Frontal cortex (tissue), 3 donors: ENCODE measurements at regions not wholly inside any gene's neighbourhood (a gene's known extent, or its start where the extent isn't known, plus 50 kb on each side); places are given as distances from the start of the nearest gene placed in this dataset.

Experiments
- DNase-seq, 2 donors: peaks; one replicate each; pipeline ENCODE4 v3.0.0; 2012; ENCODE audit warnings: low spot score in 2 of 2
- FAIRE-seq: peaks from 2 replicates; lab custom pipeline; 2012; peaks lifted over from hg19 to GRCh38; lab: Jason Lieb, UNC
- donor health status: control.
- donor health status: control.
- donor health status: control.

GRCh38 chr11:134743820-134744195, 331.8 kb upstream of the B3GAT1 start:
- DNase-seq, result no peak
- FAIRE-seq, result no peak

DNA sequence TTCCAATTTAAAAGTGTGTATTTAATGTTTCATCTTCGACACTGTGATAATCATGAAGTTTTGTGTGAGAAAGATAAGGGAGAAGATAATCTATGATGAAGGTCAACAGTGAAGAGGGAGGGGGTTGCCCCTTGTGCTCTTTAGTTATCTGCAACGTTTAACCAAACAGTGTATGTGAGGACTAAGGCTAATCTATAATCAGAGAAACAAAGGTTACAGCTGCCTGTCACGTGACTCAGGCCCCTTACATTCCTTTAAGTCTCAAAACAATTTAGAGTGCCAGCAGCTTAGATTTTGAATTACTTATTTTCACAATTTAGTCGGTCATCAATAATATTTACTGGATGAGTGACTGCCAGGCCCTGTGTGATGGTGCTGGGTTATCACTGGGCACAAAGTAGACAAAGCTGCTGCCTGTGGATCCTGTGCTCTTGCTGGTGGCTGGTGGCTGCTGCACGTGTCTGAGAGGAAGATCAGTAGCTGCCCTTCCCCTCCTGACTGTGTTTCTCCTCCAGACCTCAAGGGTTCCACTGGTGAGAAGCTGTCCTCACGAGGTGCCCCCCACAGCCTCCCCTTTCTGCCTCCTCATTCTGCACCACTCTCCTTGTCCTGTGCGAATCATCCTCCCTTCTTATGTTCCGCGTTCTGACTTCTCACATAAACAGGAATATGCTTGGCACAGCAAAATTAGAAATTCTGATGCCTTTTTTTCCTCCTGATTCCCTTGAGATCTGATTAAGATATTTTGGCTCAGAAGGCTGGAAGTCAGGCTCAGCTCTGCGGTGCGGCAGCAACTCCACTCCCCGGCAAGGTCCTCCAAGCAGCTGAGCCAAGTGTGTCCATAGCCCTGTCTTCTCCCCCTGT, 331.1 kb upstream of the B3GAT1 start:
- no peak for DNase-seq
- FAIRE-seq, result no peak

- DNase-seq (no peak), FAIRE-seq (no peak)
Measured at GRCh38 chr11:134742224-134742612, 330.2 kb upstream of the B3GAT1 start.

DNA sequence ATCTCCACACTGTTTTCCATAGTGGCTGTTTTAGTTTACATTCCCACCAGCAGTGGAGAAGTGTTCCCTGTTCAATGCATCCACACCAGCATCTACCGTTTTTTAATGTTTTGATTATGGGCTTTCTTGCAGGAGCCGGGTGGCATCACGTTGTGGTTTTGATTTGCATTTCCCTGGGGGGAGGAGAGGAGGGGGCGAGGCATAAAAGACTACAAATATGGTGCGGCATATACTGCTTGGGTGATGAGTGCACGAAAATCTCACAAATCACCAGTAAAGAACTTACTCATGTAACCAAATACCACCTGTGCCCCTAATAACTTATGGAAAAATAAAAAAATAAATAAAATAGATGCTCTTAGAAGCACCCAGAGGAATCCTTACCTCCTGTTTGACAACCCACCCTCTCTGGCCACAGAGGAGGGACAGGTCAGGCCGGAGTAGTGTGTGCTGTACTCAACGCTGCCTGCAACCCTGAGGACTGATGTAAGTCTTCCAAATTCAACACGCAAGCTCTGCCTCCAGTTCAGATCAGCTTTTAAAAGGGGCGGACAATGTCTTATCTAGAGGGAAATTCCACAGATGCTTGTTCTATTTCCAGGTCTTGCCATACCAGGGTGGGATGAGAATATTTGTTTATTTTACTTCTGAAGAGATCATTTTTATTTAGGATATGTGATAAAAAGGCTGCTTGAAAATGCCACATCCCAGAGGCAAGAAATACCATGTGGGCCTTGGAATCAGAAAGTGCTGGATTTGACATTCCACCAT, 329.6 kb upstream of the B3GAT1 start:
- no peak for DNase-seq
- FAIRE-seq, result no peak

GRCh38 chr11:134740590-134741261, 328.7 kb upstream of the B3GAT1 start:
- DNase-seq (no peak), FAIRE-seq (no peak)

DNA sequence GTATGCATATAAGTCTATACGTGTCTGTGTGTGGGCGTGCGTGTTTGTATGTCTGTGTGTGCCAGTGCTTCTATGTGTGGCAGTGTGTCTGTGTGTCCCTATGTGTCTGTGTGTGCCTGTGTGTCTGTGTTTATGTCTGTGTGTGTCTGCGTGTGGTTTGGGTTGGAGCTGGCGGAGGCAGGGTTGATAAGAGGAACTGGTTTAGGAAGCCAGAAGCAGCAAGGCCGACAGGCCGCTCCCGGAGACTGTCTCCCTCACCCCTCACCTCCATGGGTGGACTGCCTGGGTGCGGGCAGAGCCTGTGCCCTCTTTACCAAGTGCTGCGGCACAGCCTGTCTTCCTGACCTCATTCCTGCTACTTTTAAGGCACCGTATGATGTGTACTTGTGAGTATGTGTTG, 327.1 kb upstream of the B3GAT1 start:
- FAIRE-seq (no peak), DNase-seq (no peak)

DNA sequence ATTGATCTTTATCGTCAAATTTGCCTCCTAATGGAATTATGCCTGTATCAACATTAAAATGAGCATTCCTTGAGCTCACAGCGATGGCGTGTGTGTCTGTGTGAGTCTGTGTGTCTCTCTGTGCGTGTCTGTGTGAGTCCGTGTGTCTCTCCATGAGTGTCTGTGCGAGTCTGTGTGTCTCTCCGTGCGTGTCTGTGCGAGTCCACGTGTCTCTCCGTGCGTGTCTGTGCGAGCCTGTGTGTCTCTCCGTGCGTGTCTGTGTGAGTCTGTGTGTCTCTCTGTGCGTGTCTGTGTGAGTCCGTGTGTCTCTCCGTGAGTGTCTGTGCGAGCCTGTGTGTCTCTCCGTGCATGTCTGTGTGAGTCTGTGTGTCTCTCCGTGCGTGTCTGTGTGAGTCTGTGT, 326.5 kb upstream of the B3GAT1 start:
- no peak for DNase-seq
- no peak for FAIRE-seq

GRCh38 chr11:134737563-134738510, 325.8 kb upstream of the B3GAT1 start:
- FAIRE-seq (no peak), DNase-seq (no peak)

DNA sequence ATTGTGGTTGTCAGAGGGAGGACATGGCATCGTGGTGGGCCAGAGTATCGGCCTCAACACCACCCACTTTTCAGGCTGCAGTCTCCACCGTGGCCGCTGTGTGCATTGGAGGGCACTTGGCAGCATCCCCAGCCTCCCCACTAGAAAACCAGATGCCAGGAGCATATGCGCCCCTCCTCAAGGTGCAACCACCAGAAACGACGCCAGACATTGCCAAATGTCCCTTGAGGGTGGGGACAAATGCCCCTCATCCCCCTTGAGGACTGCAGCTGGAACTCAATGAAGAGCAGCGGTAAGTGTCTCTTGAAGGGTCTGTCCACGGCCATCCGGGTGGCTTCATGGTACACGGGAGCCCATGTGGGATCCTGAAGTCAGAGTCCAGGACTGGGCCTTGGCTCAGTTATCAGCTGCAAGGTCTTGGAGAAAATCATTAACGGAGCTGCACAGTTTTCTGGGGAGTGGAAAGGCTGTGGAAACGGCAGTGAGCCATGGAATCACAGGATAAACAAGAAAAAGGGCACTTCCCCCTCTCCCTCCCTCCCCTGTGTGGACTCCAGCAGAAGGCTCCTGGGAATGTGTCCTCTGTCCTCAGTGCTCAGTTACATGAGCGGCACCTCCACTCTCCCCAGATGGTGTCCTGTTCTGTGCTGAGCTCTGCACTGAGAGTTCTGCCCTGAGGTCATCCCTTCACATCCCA, 324.4 kb upstream of the B3GAT1 start:
- DNase-seq, result no peak
- no peak for FAIRE-seq

- no peak for DNase-seq
- no peak for FAIRE-seq
Measured at GRCh38 chr11:134734894-134735293, 322.9 kb upstream of the B3GAT1 start.

DNA sequence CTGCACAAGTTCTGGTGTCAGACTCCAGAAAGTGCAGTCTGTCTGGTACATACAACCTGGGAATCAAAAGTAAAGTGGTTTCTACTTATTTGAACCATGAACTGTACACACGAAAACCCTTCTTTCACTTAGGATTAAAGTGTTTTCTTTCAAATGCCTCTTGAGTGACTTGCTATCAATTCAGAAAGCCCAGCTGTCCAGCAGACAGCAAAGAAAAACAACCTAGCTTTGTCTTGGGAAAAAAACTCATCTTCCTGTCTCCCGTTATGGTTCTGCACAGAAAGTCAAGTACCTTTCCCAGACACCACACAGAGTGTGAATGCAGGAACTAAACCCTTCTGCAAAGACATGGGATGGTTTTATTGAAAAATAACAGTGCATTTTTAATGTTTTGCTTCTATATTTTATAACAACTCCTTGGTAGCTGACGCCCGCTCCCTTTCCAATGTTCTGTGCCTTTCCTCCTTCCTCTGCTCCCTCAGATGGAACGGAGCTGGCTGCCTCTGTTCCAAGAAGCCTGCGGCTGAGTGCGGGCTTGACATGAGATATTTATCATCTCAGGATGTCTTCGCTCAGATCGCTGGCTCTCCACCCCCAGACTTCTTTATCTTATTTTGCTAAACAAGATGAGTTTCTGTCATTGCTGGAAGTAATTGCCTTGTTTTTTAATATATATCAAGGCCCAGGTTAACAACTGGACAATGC, 322.3 kb upstream of the B3GAT1 start:
- FAIRE-seq, result no peak
- DNase-seq, result no peak

- no peak for DNase-seq
- FAIRE-seq, result no peak
Measured at GRCh38 chr11:134733646-134734045, 321.6 kb upstream of the B3GAT1 start.

- DNase-seq, result no peak
Measured at GRCh38 chr11:134731213-134731961, 319.3 kb upstream of the B3GAT1 start.

DNA sequence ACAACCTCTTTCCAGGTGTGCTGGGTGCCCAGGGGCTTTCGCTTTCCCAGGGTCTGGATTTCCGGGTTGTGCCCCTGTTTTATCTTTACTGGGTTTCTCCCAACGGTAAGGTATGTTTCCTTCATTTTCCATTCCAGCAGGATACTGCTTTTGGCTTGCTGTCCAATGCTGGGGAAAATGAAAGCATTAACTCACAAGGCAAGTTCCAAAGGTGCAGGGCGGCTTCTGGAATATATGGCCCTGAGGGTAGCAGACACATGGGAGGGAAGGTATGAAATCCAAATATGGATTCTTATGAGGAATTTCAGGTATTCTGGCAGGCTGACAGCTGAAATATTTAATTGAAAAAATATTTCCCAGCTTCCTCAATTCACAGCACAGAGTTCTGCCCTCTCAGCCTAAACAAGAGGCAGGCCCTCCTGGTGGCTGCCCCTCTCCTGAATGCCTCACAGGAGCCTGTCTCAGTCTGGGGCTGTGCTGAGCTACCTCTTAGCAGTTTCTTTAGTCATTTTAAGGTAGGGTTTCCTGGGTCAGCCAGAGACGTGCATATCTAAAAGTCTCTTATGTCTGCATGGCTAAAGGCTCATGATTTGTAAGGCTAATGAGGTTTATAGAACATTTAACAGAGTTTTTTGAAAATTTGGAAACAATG, 318.6 kb upstream of the B3GAT1 start:
- no peak for DNase-seq
- no peak for FAIRE-seq

More at GRCh38 chr11:134731213-134731961, 319.3 kb upstream of the B3GAT1 start:
- no peak for FAIRE-seq

DNA sequence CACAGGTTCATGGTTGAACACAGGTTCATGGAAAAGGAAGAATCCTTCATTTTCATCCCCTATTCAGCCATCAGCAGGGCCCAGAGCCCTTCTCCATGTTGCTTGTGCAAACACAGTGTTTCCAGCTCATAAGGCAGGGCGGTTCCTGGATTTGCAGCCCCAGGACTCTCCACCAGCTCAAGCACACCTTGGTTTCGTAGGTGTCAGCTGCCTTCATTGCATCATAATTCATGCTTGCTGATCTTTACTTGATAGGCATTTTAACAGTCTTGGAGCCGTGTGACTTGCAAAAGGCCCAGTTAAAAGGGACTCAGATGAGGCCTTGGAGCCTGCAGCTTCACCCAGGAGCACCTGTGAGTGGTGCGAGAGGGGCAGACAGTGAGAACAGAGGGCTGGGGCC, 318.1 kb upstream of the B3GAT1 start:
- FAIRE-seq, result no peak
- DNase-seq, result no peak

GRCh38 chr11:134728186-134728585, 316.1 kb upstream of the B3GAT1 start:
- DNase-seq, result no peak
- no peak for FAIRE-seq

DNA sequence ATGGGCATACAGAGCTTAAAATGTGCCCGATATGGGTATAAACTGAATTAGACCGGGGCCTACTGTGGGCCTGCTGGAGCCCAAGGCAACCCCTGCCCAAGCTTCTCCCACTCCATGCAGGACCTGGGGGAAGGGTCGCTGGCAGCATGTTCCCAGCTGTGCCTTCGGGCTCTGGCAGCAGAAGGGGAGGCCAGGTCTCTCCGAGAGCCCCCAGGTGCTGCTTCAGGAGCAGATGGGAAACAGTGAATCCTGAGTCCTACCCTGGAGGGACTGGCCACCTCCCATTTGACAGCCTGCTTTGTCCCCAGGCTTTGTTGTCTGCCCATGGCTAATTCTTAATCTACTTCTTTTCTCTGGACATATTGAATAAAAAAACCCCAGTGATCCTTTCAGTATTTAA, 315.6 kb upstream of the B3GAT1 start:
- DNase-seq (no peak), FAIRE-seq (no peak)
